ENCODE measurements at regions not wholly inside any gene's neighbourhood (a gene's known extent, or its start where the extent isn't known, plus 50 kb on each side); places are given as distances from the start of the nearest gene placed in this dataset.
"Not testable (repeated sequence)": the region's sequence is repeated elsewhere in the genome, so short reads cannot be mapped to it uniquely, and the experiment has no call there.

DNA sequence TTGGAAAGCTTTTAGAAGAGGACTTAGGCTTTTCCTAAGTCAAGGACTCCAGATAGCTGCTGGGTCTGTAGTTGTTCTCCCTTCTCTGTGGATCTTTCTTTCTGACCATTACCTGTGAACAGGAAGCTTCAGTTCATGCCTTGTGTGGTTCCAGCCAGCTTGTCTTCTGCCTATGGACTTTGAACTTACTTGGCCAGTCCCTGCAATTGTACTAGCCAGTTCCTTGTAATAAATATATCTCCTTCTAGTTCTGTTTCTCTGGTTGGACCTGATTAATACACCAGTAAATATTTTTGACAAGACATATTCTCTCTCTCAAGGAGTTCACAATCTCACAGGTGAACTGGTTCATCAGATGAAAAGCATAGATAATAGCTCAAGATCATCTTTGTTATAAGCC lies 341.3 kb upstream of the DPPA4 start:
- no peak for DNase-seq

GRCh38 chr3:109679664-109680063 lies 342.3 kb upstream of the DPPA4 start:
- DNase-seq = no peak

- no peak for DNase-seq
Observed at GRCh38 chr3:109683746-109684145, 346.4 kb upstream of the DPPA4 start.

DNA sequence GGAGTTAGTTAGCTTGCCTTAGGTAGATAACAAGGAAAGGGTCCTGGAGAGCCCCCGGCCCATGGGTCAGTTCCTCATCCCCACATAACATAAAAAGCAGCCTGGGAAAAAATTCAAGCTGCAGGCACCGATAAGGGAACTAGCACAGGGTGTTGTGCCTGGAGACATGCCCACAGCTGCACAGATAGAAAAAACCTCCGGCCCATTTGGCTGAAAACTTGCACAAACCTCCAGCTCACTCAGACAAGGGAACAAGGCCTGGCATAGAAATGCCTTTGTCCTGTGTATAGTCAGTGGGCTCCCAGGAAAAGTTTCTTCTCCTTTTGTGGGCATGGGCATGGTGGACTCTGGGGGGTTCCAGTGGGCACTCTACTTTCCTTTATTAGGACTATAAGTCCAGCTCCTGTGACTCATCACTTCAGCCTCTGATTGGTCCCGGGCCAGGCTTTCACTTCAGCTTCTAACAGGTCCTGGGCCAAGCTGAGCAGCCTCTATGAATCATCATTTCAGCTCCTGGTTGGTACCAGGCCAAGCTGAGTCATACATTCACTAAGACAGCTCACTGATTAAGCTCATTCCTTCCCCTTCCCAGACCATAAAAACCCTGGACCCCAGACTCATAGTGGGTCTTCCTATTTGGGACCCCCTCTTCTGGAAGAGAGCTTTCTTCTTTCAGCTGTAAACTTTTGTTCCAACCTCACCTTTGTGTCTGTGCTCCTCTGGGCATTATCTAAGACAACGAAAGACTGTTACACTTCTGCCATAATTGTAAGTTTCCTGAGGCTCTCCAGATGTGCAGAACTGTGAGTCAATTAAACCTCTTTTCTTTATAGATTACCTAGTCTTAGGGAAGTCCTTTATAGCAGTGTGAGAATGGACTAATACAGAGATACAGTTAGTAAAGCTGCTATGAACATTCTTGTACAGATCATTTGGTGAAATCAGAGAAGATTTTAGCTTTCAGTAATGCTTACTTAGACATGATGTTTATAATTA lies 348.0 kb upstream of the DPPA4 start:
- no peak for DNase-seq

DNA sequence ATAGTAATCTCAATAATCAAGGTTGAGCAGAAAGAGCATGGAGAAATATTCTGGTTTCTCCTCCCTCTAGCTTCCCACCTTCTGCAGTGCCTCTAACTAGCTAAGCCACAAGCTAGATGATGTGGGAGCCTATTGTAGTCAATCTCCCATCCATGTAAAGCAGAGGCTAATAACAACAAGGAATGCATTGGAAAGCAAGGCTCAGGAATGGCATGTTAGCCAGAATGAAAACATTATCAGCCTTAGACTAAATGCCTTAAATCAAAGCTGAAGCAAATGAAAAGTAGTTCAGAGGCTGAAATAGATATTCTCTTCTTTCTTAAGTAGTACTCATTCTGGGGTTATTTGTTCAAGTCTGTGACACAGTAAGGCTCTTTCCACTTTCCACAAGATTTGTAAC lies 350.3 kb upstream of the DPPA4 start:
- no peak for DNase-seq

- no peak for DNase-seq
Observed at GRCh38 chr3:109696932-109697331, 359.6 kb upstream of the DPPA4 start.

GRCh38 chr3:109702252-109702651 lies 364.9 kb upstream of the DPPA4 start:
- DNase-seq = no peak

GRCh38 chr3:109702976-109703375 lies 365.6 kb upstream of the DPPA4 start:
- DNase-seq = no peak

DNA sequence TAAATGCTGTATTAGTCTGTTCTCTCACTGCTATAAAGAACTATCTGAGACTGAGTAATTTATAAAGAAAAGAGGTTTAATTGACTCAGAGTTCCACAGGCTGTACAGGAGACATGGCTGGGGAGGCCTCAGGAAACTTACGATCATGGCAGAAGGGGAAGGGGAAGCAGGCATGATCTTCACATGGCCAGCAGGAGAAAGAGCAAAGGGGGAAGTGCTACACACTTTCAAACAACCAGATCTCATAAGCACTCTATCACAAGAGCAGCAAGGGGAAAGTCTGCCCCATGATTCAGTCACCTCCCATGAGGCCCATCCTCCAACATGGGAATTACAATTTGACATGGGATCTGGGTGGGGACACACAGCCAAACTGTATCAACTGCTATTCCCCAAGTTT lies 367.8 kb upstream of the DPPA4 start:
- not testable (repeated sequence) for DNase-seq

GRCh38 chr3:109707617-109708016 lies 370.3 kb upstream of the DPPA4 start:
- no peak for DNase-seq

GRCh38 chr3:109713288-109713687 lies 375.9 kb upstream of the DPPA4 start:
- DNase-seq = no peak

DNA sequence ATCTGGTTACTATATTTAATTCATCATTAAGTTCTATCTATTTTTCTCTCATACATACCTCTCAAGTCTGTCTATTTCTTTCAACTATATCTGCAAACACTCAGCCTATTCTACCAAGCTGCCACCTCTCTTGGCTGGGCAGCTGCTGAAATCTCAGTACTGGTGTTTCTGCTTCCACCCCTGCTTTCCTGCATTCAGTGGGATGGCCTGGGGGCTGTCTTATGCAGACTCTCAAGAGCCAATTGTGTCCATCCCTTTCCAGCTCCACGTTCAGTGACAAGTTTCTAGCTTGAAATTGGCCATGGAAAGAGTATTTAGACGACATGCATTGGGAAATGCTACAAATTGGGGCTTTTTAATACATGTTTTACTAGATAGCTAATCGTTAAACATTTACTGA lies 378.4 kb upstream of the DPPA4 start:
- no peak for DNase-seq

- DNase-seq = no peak
Observed at GRCh38 chr3:109718850-109719249, 381.5 kb upstream of the DPPA4 start.

GRCh38 chr3:109728861-109729494 lies 391.6 kb upstream of the DPPA4 start:
- DNase-seq = no peak

- no peak for DNase-seq
Observed at GRCh38 chr3:109731639-109732473, 394.5 kb upstream of the DPPA4 start.

- no peak for DNase-seq
Observed at GRCh38 chr3:109743981-109744380, 406.6 kb upstream of the DPPA4 start.

- no peak for DNase-seq
Observed at GRCh38 chr3:109772520-109772919, 435.2 kb upstream of the DPPA4 start.

DNA sequence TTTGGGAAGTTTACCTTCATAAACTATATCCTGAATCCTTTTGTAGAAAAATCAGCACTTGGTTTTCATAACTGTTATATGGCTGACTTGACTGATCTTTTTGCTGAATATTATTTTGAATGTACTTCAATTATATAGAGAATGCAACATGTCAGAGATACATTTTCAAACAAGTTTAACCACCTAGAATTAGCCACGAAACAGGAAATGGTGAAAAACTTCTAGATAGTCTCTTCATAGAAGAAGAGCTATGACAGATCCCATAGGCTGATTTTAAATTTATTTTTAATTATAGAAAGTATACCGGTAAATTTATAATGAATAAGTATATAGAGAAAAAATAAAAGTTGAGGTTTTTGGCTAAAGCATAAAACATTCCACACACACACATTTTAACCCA lies 436.8 kb upstream of the DPPA4 start:
- DNase-seq = no peak

- DNase-seq = no peak
Observed at GRCh38 chr3:109784285-109784684, 446.9 kb upstream of the DPPA4 start.

DNA sequence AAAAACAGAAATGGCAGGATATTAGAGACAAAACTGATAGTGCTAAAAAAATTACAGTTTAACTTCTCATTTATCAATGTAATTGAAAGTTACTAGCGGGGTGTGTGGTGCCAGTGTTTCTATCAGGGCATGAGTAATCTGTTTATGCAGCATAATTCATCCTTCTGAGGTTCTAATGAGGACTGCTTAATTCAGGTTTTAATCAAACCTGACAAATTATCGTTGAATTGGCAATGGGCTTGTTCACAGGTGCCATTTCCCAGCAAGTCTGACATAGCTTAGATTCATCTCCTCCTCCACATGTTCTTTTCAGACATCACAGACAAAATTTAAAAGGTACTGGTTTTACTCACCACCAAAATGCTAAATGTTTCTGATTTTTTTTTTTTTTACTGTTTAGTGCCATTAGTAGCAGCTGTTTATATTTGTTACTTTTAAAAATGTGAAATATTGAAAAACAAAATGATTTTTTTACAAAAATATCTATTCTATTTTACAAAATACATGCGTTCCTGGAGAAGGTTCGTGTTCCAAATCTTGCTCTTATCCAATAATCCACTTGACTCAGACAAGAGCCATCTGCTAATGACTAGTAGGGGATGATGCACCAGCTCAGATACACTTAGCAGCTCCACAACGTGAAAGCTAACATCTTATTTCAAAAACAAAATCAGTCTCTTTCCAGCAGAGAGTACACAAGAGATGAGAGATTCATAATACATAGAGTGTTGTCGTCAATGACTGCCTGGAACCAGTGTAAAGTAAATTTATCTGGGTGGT lies 447.7 kb upstream of the DPPA4 start:
- no peak for DNase-seq

DNA sequence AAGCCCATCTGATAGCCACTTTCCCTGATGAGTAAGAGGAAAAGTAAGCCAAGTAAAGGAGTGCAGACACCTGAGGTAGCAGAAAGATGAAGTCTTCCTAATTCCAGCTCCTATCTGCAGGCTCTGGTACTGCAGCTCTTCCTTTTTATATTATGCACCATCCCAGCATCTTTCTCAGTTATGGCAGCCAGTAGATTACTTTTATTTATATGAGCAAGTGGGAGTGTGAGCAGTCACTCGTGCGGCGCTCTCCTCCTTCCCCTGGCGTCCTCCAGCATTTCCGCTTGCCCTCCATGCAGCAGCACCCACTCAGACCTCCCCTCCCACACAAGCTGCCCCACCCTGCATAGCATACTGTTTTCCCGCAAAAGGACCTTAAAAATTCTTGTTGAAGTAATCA lies 465.9 kb upstream of the DPPA4 start:
- DNase-seq = no peak

DNA sequence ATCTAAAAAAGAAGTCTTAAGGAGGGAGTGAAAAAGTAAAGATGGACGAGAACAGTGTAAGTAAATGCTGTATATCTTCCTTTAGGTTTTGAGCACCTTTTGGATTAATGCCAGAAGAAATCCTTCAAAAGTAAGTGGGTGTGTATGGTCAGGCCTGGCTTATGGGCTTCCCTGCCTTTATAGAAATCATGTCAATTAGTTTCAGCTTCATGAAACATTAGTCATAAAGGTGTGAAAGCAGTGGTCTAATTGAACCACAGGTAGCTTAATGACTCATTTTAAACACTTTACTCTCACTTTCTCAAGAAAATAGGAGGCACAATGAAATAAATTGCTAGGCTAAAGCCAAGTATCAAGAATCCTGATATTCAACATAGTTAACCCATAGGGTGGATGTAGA lies 467.4 kb upstream of the DPPA4 start:
- no peak for DNase-seq

DNA sequence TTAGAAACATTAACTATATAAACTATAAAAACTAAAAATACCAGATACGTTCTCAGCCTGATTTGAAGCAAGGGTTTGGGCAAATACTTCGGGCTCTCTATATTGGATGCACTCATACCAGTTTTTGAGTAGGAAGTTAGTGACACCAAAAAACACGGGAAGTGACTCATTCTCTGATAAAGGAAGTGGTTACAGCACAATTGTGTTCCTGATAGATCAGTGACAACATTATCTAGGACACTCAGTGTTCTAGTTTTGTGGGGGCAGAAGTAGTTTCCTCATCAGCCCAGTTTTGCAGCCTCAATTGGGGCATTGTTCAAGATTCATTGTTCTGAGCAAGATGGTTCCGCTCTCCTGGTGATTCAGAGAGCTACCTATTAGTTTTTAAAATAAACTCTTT lies 469.6 kb upstream of the DPPA4 start:
- DNase-seq = no peak
